Naive B cell (primary cell): ENCODE measurements at regions not wholly inside any gene's neighbourhood (a gene's known extent, or its start where the extent isn't known, plus 50 kb on each side); places are given as distances from the start of the nearest gene placed in this dataset.

ENCODE experiments used
- ATAC-seq, 2 donors: fragments of 150-1000 bp; cut with Tn5 transposase; 2 replicates each; pipeline ENCODE4 v1.10.0; 2021; ENCODE audit warnings: low read depth in 2 of 2, mild to moderate bottlenecking in 2 of 2, moderate library complexity in 2 of 2
- DNase-seq: peaks from one replicate; pipeline ENCODE4 v3.0.0; 2022
- H3K27ac Mint-ChIP-seq, 6 donors: one replicate each; pipeline ENCODE4 v1.8.0; 2020 to 2022; ENCODE audit warnings: mild to moderate bottlenecking in 6 of 6, mixed read lengths in 6 of 6, moderate library complexity in 5 of 6, inconsistent platforms in 2 of 6
- H3K27me3 Mint-ChIP-seq, 3 donors: one replicate each; pipeline ENCODE4 v1.8.0; 2021 to 2022; ENCODE audit warnings: mixed read lengths in 3 of 3, mild to moderate bottlenecking in 1 of 3
- H3K36me3 Mint-ChIP-seq, 2 donors: one replicate each; pipeline ENCODE4 v1.8.0; 2020 to 2022; ENCODE audit warnings: mixed read lengths in 2 of 2, inconsistent platforms in 1 of 2, mild to moderate bottlenecking in 1 of 2
- H3K4me1 Mint-ChIP-seq, 3 donors: one replicate each; pipeline ENCODE4 v1.8.0; 2020 to 2022; ENCODE audit warnings: mixed read lengths in 3 of 3, inconsistent platforms in 1 of 3, mild to moderate bottlenecking in 1 of 3, moderate library complexity in 1 of 3
- H3K4me3 Mint-ChIP-seq, 8 donors: one replicate each; pipeline ENCODE4 v1.8.0; 2020 to 2022; ENCODE audit warnings: mild to moderate bottlenecking in 8 of 8, mixed read lengths in 8 of 8, moderate library complexity in 8 of 8, inconsistent platforms in 2 of 8
- H3K9me3 Mint-ChIP-seq, 7 donors: one replicate each; pipeline ENCODE4 v1.8.0; 2020 to 2022; ENCODE audit warnings: mixed read lengths in 7 of 7, mild to moderate bottlenecking in 5 of 7, inconsistent platforms in 2 of 7, moderate library complexity in 1 of 7

GRCh38 chr11:88398791-88399570 is 61.4 kb upstream of the CTSC start:
- H3K27me3 Mint-ChIP-seq = no peaks in the 10 kb centered on the region
- DNase-seq (no peak), ATAC-seq (no peak)
- H3K4me1 Mint-ChIP-seq = no peaks in the 10 kb centered on the region
- H3K27ac Mint-ChIP-seq = peak overlapping the region in 1 of 6 donors; percentile 8
- no peak overlapping the region for H3K4me3 Mint-ChIP-seq
- no peaks in the 10 kb centered on the region for H3K36me3 Mint-ChIP-seq
- peaks cover 0 to 2% (median 0%) of the 10 kb centered on the region in 7 donors for H3K9me3 Mint-ChIP-seq

- no peaks in the 10 kb centered on the region for H3K4me1 Mint-ChIP-seq
- no peak overlapping the region for H3K27ac Mint-ChIP-seq
- peaks cover 0 to 2% (median 0%) of the 10 kb centered on the region in 7 donors for H3K9me3 Mint-ChIP-seq
- no peaks in the 10 kb centered on the region for H3K27me3 Mint-ChIP-seq
- DNase-seq = no peak
- H3K36me3 Mint-ChIP-seq = no peaks in the 10 kb centered on the region
- no peak overlapping the region for H3K4me3 Mint-ChIP-seq
- no peak for ATAC-seq
Measured at GRCh38 chr11:88398372-88398771, 60.8 kb upstream of the CTSC start.

- H3K27me3 Mint-ChIP-seq = no peaks in the 10 kb centered on the region
- no peak overlapping the region for H3K27ac Mint-ChIP-seq
- H3K4me1 Mint-ChIP-seq = no peaks in the 10 kb centered on the region
- ATAC-seq (no peak), DNase-seq (no peak)
- H3K4me3 Mint-ChIP-seq = no peak overlapping the region
- H3K9me3 Mint-ChIP-seq = peaks cover 0 to 12% (median 3%) of the 10 kb centered on the region in 7 donors
- H3K36me3 Mint-ChIP-seq = no peaks in the 10 kb centered on the region
Measured at GRCh38 chr11:88390254-88390653, 52.7 kb upstream of the CTSC start.

GRCh38 chr11:88387957-88388356 is 50.4 kb upstream of the CTSC start:
- Mint-ChIP-seq H3K27ac (no peak overlapping the region), H3K4me1 (no peaks in the 10 kb centered on the region), H3K36me3 (no peaks in the 10 kb centered on the region), H3K27me3 (no peaks in the 10 kb centered on the region), H3K9me3 (peaks cover 0 to 12% (median 3%) of the 10 kb centered on the region in 7 donors), H3K4me3 (no peak overlapping the region)
- ATAC-seq (no peak), DNase-seq (no peak)
